ENCODE measurements at regions not wholly inside any gene's neighbourhood (a gene's known extent, or its start where the extent isn't known, plus 50 kb on each side); places are given as distances from the start of the nearest gene placed in this dataset.

DNA sequence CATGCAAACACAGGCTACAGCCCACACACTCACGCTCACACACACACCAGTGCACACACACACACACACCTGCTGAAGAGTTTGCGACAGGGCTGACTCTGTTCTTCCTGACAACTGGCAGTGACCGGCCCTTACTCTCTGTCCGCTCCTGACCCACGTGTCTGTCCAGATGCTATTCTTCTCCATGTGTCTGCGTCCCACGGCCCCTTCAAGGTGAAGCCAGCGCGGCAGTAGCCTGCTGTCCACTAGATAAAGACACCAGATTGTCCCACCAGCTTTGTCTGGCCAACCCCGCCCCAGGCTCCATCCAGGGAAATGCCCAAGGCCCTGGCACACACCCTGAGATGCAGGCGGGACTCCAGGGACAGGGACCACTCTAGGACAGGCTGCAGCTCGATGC lies 713.9 kb downstream of the BRD1 start:
- no peak for DNase-seq (ENCODE audit: low read depth in 2 of 2)

DNA sequence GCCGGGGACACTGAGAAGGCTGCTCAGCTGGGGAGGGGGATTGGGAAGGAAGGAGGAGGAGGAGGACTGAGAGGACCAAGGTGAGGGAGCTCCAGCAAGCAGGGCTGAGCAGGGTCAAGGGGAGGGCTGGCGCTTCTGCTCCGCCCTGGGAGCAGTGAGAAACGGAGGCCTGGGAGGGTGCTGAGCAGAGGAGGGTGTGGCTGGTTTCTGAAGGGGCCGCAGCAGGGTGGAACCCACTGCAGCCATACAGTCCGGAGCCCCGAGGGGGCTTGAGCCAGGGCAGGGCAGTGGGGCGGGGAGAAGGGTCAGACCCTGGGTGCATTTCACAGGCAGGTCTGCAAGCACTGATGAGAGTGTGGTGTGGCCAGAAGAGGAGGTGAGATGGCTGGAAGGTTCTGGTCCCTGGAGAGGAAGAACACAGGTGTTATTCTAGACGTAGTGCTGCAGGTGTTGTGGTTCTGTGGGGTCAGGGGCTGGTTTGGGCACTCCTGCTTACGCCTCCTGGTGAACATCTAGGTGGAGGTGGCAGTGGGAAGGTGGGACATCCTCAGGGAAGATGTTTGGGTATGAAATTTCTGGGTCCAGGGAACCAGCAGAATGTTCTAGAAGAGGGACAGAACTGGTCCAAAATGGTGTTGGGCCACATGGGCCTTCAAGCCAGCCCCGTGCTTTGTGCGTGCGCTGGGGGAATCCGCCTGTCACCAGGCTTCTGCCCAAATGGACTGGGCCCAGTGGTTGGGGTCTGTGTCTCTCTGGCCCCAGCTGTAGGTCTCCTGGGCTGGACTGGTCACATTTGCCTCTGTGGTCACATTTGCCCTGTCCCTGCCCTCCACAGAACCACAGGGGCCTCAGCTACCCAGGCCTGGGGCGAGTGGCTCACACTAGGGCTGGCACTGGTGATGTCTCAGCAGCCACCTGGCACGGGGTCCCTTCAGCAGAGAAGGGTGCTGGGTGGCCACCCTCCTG lies 714.7 kb downstream of the BRD1 start:
- no peak for DNase-seq (ENCODE audit: low read depth in 2 of 2)

DNA sequence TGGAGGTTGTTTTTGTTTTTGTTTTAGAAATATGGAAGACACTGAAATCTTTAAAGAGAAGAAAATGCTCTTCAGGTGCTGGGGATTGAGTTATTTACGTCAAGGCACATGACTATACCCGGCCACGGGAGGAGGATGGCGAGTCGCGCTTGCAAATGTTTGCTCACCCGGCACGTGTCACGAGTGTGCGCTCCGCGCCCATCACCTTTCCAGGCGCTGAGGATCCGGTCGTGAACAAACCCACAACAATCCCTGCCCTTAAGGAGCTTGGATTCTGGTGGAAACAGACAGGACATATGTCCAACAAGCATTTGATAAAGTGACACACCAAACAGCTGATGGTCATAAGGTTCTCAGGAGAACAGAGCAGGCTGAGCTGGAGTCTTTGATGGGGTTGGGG lies 715.5 kb downstream of the BRD1 start:
- no peak for DNase-seq (ENCODE audit: low read depth in 2 of 2)

DNA sequence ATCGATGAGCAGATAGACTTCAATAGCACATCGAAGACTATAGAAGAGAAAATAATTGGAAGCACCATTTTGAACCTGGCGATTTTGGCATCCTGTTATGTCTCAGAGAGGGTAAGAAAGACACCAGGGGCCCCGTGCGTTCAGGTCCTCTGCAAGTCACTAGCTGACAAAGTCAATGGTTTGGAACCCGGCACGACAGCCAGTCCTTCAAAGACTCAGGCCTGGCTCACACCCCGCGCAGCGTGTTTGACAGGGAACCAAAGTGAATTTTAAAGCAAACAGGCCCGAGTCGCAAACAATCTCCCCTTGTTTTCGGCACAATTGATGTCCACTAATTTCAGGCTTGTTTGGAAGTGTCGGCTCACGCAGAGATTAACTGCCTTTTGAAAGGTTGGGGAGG lies 716.6 kb downstream of the BRD1 start:
- no peak for DNase-seq (ENCODE audit: low read depth in 2 of 2)

DNA sequence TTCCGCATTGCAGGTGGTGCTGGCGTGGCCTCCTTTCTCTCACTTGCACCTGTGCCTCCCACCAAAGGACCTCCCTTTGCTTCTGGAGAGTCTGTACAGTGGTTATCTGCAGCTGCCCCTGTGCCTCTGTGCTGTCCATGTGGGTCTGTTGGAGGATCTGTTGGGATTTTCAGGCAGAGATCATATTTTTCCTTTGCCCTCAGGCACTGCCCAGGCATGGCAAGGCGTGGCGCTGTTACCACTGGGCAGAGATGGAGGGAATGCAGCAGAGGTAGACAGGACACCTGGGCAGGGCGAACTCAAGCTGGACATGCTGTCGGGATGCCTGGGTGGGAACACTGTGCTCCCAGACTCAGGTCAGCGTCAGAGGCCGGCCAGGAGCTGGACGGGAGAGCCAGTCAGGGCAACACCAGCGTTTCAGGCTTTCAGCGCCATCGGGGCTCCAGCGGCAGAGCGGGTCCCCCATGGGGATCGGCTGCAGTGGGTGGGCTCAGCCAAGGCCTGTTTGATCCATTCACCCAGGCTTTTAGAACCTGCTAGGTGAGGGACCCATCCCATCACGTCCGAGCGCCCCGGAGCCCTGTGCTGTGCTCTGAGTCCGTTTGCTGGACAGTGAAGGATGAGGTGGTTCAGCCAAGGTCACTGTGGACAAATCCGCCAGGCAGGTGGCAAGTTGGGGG lies 718.9 kb downstream of the BRD1 start:
- DNase-seq (ENCODE audit: low read depth in 2 of 2): no peak

DNA sequence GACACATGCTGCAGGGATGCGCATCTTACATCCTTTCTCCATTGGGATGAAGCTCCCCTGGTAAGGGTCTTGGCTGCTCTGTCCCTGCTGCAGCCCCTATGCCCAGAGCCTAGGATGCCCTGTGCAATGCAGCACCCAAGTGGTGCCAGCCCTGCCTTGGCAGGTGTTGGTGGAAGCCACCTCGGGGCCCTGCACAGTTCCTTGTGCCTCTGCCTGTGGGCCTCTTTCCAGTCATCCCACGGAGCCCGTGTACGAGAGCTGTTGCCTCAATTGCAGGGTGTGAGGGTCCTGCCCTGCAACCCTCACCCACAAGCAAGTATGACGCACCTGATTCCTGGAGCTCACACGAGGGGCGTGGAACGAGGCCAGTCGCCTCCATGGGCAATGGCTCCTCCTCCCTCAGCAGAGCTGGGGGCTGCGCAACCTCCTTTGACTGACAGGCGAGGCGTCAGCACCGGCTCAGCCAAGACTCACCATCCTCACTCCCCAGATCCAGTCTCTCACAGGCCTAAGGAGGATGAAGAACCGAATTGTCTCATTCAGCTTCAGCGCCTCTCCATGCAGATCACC lies 719.6 kb downstream of the BRD1 start:
- DNase-seq (ENCODE audit: low read depth in 2 of 2): no peak

DNA sequence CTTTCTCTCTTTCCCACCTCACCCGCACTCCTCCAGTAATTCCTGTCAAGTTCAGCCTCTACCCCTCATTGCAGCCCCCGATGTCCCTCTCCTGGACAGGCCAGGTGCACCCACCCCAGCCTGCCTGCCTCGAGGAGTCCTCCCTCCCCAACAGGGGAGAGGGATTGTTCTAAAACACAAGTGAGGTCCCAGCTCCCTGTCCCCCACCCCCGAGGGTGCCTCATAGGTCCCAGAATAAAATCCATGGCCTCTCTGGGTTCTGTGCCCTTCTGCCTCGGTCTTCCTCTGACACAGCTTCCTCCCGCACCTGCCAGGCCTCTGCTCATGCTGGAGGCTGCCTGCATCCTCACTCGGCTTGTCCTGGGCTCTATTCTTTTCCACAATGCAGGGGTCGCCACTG lies 720.1 kb downstream of the BRD1 start:
- DNase-seq (ENCODE audit: low read depth in 2 of 2): no peak

DNA sequence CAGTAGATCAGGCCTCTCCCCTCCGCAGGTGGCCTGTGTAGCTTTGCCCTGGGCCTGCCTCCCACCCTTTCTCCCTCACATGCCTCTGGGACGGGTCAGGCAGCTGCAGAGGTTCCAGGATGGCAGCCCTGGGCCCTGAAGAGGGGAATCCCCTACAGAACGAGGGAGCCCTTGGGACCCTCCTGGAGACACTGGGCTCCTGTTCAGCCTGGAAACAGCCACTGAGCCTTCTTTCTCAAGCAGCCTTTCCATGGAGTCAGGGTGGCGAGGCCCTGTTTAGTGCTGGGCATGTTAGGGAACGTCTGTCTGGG lies 720.9 kb downstream of the BRD1 start:
- DNase-seq (ENCODE audit: low read depth in 2 of 2): no peak

DNA sequence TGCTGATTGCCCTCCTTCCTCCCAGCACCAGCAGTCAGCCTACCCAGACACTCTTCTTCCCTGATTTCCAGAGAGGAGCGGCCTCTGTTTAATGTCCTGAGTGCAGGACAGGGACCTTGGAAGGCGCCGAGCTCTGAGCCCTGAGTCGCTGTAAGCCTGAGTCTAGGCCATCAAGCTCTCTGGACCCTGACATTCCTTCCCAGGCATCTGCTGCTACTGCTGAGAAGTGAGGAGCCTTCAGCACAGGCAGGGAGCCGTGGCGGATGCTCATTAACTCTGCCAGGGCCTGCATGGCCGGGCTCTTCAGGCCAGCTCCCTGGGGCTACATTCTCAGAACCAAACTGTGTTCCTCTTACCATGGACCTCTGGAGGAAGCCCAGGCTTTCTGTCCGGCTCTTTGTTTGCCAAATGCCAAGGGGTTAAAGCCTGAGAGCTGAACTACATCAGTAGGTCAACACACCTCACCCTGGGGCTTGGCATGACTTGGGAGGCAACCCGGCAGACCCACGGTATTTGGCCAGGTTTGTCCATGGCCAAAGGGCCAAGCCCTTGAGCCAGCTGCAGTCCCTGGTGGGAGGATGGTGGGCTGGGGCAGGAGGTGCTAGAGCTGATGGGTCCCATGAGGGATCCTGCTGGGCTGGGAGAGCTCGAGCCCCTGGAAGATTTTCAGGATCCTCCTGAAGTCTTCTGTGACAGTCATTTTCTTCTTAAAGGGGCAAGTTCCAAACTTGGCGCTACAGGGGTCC lies 721.4 kb downstream of the BRD1 start:
- DNase-seq (ENCODE audit: low read depth in 2 of 2): no peak

DNA sequence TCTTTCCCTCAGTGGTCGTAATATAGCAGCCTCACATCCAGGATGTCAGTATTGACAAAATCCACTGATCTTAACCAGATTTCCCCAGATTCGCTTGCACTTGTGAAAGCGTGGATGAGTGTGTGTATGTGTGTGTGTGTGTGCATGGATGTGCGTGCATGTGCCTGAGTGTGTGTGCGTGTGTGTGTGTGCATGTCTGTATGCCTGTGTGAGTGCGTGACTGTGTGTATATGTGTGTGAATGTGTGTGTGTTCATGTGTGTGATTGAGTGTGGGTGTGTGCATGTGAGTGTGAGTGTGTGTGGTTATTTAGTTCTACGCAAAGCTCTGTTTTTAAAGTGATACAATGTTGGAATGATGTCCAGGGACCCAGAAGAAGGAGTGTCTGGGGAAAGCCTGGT lies 723.2 kb downstream of the BRD1 start:
- no peak for DNase-seq (ENCODE audit: low read depth in 2 of 2)

DNA sequence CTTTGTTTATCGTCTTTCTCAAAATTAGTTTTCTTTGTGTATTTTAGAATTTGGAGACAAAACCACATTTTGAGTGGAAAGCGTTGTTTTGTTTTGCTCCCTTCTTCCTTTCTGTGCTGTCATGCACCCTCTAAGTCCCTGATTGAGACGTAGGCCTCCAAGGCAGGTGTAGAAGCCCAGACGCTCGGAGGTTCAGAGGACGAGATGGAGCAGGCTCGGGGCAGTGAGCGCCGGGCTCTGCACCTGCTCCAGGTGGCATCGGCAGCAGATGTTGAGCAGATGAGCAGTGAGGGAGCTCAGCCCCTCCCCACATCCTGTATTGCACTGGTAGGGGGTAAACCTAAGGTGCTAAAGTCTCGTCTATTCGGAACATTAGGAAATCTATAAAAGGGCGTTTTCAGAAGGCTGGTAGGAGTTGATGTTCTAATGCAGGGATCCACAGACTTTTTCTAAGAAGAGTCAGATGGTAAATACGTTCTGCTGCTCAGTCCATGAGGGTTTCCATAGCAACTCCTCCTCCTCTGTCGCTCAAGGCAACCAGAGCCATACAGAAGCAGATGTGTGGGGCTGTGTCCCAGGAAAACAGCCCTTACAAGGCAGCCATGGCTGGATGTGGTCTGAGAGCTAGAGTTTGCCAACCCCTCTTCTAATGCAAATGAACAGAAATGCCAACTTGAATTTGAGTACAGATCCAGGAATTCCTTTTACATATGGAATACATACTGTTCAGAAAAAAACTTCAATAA lies 724.2 kb downstream of the BRD1 start:
- no peak for DNase-seq (ENCODE audit: low read depth in 2 of 2)

DNA sequence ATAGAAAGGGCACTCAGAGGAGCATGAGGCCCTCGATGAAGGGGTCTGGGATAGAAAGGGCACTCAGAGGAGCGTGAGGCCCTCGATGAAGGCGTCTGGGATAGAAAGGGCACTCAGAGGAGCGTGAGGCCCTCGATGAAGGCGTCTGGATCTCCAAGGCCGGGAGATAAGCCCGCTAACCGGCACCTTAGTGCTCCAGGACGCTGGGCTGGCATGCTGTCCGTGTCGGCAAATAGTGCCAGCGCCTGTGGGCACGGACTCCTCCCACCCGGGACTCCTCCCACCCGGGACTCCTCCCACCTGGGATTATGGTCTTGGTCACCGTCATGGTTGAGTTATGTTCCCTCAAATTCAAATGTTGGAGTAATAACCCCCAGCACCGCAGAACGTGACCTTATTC lies 725.3 kb downstream of the BRD1 start:
- no peak for DNase-seq (ENCODE audit: low read depth in 2 of 2)

DNA sequence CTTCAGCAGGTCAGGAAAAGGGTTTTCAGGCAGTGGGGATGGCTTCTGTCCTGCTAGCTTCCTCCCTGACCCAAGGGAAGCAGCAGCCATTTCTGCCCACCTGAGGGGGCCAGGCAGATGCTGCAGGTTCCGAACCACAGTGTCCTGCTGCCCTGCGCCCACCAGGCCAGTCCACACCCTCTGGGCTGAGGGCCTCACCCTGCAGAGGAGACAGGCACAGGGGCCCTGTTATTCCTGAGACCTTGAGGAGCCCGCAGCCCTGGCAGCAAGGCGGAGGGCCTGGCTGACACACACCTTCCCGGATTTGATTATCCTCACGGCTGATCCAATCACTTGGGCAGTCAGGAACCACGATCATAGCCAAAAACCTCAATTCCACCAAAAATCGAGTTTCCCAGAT lies 725.8 kb downstream of the BRD1 start:
- DNase-seq (ENCODE audit: low read depth in 2 of 2): no peak

DNA sequence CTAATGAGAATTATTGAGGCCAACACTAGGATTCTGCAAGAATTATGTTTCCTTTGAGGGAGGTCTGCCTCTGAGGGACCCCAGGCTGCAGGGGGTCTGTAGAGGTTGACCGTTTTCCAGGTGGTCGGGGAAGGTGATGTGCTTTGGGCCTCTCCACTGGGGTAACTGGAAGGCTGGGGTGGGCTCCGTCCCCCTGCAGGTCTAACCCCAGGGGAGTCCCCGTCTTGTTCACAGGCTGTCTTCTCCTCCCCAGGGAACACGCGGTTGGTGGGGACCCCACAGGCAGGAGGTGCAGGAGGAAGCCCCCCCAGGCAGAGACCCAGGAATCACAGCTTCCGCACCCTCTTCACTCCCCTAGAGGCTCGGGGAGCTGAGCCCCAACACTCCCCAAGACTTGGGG lies 726.4 kb downstream of the BRD1 start:
- DNase-seq (ENCODE audit: low read depth in 2 of 2): no peak

DNA sequence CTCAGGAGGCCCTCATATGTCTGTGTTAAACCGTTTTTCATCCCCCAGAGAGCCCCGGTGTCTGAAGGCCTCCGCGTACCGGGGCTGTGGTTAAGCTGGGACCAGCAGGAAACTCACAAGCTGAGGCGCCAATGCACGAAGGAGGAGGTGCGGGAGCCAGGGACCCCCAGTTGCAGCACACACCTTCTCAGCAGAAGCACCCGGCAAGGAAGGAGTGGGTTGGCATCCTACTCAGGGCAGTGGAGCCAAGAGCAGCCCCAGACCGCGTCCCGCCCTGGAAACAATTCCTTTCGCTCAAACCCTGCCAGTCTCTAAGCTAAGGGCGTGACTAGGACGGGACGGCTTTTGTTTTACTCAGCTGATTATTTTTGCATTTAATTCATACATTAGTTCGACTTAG lies 726.9 kb downstream of the BRD1 start:
- no peak for DNase-seq (ENCODE audit: low read depth in 2 of 2)

DNA sequence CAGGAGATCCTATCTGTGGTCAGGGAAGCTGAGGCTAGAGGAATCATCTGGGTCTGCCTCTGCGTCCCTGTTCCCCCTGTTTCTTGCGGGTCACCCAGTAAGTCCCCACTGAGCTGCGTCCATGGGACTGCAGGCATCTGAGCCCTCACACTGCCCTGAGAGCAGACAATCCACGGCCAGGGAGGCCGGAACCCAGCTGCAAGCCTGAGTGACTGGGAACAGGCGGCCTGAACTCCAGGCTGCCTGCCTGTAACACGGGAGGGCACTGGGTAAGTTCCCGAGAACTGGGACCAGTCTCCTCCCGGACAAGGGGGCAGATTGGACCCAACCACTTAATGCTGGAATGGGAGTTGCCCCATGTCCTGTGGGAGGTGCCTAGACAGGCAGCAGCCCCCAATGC lies 727.4 kb downstream of the BRD1 start:
- no peak for DNase-seq (ENCODE audit: low read depth in 2 of 2)

DNA sequence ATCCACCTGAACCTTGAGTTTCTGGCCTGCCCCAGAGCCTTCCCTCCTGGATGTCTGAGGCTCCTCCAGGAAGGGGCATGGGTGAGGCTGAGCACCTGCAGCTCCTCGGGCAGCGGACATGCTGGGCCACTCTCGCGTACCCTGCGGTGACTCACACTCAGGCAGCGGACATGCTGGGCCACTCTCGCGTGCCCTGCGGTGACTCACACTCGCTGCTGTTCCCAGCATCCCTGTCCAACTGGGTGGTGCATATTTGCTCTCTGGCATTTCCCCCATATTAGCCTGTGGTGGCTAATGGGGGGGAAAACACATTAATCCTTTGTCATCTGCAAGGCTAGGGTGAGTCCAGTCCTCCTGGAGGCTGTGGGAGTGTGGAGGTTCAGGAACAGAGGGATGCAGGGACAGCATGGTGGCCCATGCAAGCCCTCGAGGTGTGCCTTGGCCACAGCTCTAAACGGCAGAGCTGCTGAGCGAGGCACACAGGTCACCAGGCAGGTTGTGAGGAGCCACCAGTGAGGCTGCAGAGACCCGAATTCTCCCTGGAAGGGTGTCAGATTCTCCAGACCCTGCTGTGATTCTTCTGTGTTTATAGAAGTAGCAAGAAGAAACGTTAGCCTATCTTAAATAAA lies 728.1 kb downstream of the BRD1 start:
- DNase-seq (ENCODE audit: low read depth in 2 of 2): no peak

DNA sequence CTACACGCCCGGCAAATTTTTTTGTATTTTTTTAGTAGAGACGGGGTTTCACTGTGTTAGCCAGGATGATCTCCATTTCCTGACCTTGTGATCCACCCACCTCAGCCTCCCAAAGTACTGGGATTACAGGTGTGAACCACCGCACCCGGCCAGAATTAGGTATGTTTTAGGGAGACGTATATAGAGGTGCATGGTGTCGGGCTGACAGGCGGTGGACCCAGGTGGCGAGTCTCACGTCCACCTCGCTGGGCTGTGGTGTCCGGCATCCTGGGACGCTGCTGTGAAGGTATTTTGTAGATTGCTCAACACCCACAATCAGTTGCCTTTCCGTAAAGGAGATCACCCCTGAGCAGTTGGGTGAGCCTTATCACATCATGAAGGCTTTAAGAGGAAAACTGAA lies 728.6 kb downstream of the BRD1 start:
- DNase-seq (ENCODE audit: low read depth in 2 of 2): no peak

DNA sequence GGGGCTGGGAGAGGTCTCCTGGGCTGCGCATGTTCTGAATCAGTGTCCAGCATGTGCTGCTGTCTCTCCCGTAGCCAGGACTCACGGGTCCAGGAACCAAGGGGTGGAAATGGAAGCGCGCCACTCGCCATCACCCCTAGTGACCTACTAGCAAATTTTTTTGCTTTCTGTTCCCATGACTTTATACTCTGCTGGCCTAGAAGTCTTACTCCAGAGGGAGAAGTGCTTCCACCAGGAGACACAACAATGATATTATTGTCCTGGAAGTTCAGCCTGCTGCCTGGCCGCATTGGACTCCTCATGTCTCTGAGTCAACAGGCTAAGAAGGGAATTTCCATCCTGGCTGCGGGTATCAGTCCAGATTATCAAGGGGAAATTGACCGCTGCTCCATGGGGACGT lies 729.7 kb downstream of the BRD1 start:
- no peak for DNase-seq (ENCODE audit: low read depth in 2 of 2)

DNA sequence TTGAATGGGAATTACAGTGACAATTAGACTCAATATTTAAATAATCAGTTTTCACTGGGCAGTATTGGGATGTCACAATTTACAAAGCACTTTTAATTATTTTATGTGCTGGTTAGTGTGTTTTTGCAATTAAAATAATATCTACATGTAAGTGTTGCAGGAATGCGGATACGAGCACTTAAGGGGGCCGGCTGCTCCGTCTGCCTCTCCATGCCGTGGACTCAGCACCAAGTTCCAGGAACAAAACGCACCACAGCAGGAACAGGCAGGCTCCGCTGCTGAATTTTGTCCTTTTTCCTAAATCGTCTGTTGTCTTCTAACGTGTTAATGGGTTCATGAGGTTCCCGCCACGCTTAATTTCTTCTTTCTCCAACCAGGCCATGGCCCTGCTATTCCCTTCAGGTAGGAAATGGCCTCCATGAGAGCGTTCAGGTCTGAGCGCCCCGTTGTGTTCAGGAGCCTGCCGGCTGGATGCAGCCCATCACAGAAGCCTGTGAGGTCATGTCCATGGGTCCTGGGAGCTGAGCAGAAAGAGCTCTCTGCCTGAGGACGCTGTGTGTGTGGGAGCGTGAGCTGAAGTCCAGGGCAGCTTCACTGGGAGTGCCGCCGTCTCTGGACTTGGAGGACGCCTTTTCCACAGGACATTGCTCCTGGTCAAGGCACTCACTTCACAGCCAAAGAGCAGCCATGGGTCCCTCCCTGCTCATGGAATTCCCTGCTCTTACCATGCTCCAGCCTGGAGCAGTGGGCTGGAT lies 730.3 kb downstream of the BRD1 start:
- DNase-seq (ENCODE audit: low read depth in 2 of 2): no peak

DNA sequence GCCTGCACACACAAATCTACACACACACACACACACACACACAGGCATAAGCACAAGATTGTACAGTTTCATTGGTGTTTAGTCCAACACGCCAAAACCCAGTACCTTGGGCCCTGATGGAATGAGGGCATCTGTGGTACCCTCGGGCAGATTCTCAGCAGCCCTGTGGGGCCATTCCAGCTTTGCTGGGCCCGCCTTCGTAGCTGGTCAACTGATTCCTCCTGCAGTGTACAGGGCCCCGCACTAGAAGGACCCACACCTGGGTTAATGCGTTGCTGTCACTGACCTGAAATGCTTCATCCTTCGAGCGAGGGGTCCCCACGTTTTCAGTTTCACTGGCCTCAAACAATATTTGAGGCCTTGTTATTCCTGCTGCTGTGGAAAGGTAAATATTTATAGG lies 731.2 kb downstream of the BRD1 start:
- no peak for DNase-seq (ENCODE audit: low read depth in 2 of 2)
